HEK293 (cell line): ENCODE measurements at regions not wholly inside any gene's neighbourhood (a gene's known extent, or its start where the extent isn't known, plus 50 kb on each side); places are given as distances from the start of the nearest gene placed in this dataset.

Source experiments
- BCL11A ChIP-seq: fragments of 450-650 bp; formaldehyde crosslinking; IDR thresholded peaks from 2 replicates; pipeline ENCODE4 v1.5.1; 2016; ENCODE audit warnings: low read depth, missing biosample characterization, missing genetic modification characterization
- CTCF ChIP-seq: fragments of 450-650 bp; formaldehyde crosslinking; IDR thresholded peaks from 2 replicates; pipeline ENCODE4 v1.5.1; 2016; ENCODE audit warnings: missing biosample characterization, missing genetic modification characterization
- PRDM1 ChIP-seq: fragments of 450-650 bp; formaldehyde crosslinking; IDR thresholded peaks from 2 replicates; pipeline ENCODE4; 2016; ENCODE audit warnings: missing biosample characterization, missing genetic modification characterization
- WT1 ChIP-seq: fragments of 450-650 bp; formaldehyde crosslinking; IDR thresholded peaks from 2 replicates; pipeline ENCODE4 v1.5.1; 2016; ENCODE audit warnings: missing biosample characterization, missing genetic modification characterization
- ZBTB11 ChIP-seq: fragments of 450-650 bp; formaldehyde crosslinking; conservative IDR thresholded peaks from 2 replicates; pipeline ENCODE4 v1.5.1; 2016; ENCODE audit warnings: low read depth, missing biosample characterization, missing genetic modification characterization
- ZBTB7A ChIP-seq: fragments of 450-650 bp; formaldehyde crosslinking; IDR thresholded peaks from 2 replicates; pipeline ENCODE4 v1.5.1; 2016; ENCODE audit warnings: low read depth, missing biosample characterization, missing genetic modification characterization
- ZNF175 ChIP-seq: fragments of 450-650 bp; formaldehyde crosslinking; IDR thresholded peaks from 2 replicates; pipeline ENCODE4 v1.5.1; 2016; ENCODE audit warnings: missing biosample characterization, missing genetic modification characterization
- ZNF202 ChIP-seq: fragments of 450-650 bp; formaldehyde crosslinking; IDR thresholded peaks from 2 replicates; pipeline ENCODE4 v1.5.1; 2016; ENCODE audit warnings: missing biosample characterization, missing genetic modification characterization, borderline replicate concordance
- ZNF335 ChIP-seq: fragments of 450-650 bp; formaldehyde crosslinking; conservative IDR thresholded peaks from 2 replicates; pipeline ENCODE4 v1.5.1; 2016; ENCODE audit warnings: missing biosample characterization, missing genetic modification characterization
- ZNF350 ChIP-seq: fragments of 450-650 bp; formaldehyde crosslinking; IDR thresholded peaks from 2 replicates; pipeline ENCODE4 v1.5.0; 2017; ENCODE audit warnings: missing biosample characterization, mild to moderate bottlenecking, missing genetic modification characterization
- ZNF48 ChIP-seq: fragments of 450-650 bp; formaldehyde crosslinking; IDR thresholded peaks from 2 replicates; pipeline ENCODE4 v1.5.1; 2016; ENCODE audit warnings: missing biosample characterization, missing genetic modification characterization
- ZNF548 ChIP-seq: fragments of 450-650 bp; formaldehyde crosslinking; IDR thresholded peaks from 2 replicates; pipeline ENCODE4 v1.5.1; 2016; ENCODE audit warnings: missing biosample characterization, missing genetic modification characterization
- ZNF776 ChIP-seq: fragments of 450-650 bp; formaldehyde crosslinking; IDR thresholded peaks from 2 replicates; pipeline ENCODE4 v1.5.0; 2017; ENCODE audit warnings: missing biosample characterization, missing genetic modification characterization, borderline replicate concordance
- TF ChIP-seq, protein P1 (sequence below): fragments of 450-650 bp; formaldehyde crosslinking; IDR thresholded peaks from 2 replicates; pipeline ENCODE4 v1.5.1; 2016; ENCODE audit warnings: missing biosample characterization, missing genetic modification characterization

- TF ChIP-seq WT1 (tag by site-specific recombination) (no peak), CTCF (no peak), ZNF350 (tag by site-specific recombination) (no peak), ZBTB11 (tag by site-specific recombination) (no peak), ZNF202 (tag by site-specific recombination) (no peak), ZNF175 (tag by site-specific recombination) (no peak), BCL11A (no peak), ZNF48 (tag by site-specific recombination) (no peak), ZBTB7A (no peak), PRDM1 (tag by site-specific recombination) (no peak), ZNF776 (tag by site-specific recombination) (no peak), ZNF335 (tag by site-specific recombination) (no peak), ZNF548 (tag by site-specific recombination) (no peak)
- TF ChIP-seq, protein P1, sequence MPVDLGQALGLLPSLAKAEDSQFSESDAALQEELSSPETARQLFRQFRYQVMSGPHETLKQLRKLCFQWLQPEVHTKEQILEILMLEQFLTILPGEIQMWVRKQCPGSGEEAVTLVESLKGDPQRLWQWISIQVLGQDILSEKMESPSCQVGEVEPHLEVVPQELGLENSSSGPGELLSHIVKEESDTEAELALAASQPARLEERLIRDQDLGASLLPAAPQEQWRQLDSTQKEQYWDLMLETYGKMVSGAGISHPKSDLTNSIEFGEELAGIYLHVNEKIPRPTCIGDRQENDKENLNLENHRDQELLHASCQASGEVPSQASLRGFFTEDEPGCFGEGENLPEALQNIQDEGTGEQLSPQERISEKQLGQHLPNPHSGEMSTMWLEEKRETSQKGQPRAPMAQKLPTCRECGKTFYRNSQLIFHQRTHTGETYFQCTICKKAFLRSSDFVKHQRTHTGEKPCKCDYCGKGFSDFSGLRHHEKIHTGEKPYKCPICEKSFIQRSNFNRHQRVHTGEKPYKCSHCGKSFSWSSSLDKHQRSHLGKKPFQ (tag by site-specific recombination), result no peak
These were observed 136.8 kb upstream of the TBX3 start for GRCh38 chr12:114820796-114821195.
